ENCODE measurements at regions not wholly inside any gene's neighbourhood (a gene's known extent, or its start where the extent isn't known, plus 50 kb on each side); places are given as distances from the start of the nearest gene placed in this dataset.
A peak's percentile ranks its signal among the peaks of the same experiment; 100 is the strongest.

- no peak for DNase-seq (ENCODE audit: low spot score)
These were observed 235.8 kb upstream of the NLRP1 start for GRCh38 chr17:5819921-5820685.

DNA sequence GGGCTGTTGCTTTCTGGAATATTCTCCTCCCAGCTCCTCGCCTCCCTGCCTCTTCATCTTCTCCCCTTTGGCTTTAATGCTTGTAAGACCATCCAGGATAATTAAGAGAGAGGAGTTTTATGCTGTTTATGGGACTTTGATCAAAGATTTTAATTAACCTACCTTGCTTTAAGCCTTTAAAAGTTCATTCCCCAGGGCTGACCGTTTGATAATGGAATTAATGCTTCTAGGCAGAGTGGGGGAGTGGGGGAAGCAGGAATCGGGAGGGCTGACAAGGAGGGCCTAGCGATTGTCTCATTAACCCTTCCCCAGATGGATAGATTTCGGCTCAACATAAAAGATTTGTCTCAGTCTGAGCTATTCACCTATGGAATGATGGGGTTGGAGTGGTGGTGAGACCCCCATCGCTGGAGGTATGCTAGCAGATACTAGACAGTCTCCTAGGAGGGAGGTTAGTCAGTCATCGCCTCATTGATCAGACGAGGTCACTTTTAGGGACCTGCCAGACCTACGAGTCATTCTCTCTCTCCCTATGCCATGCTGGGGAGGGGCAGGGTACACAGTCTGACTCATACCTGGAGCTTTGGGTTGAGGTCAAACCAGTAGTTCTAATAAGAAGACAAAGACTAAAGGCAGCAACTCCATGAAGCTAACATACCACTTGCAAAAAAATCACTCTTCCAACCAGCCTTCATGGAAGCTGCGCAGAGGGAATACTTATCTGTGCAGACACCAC lies 236.6 kb upstream of the NLRP1 start:
- DNase-seq (ENCODE audit: low spot score) = no peak

DNA sequence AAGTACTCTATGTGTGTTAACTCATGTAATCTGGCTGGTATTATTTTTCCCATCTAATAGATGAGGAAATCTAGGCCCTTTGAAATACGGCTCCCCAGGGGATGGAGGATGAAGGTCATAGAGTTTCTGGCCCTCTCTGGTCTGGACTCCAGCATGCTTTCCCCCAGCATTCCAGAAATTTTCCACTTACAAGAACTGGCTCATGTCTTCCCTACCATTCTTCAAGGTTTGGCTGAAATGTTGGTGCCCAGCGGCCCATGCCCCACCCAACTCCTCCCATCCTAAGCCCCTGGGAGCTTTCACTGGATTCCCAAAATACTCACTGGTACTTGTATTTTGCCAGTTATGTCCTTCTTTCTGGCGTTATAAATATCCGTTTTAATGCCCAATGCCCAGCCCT lies 237.5 kb upstream of the NLRP1 start:
- DNase-seq (ENCODE audit: low spot score) = no peak

DNA sequence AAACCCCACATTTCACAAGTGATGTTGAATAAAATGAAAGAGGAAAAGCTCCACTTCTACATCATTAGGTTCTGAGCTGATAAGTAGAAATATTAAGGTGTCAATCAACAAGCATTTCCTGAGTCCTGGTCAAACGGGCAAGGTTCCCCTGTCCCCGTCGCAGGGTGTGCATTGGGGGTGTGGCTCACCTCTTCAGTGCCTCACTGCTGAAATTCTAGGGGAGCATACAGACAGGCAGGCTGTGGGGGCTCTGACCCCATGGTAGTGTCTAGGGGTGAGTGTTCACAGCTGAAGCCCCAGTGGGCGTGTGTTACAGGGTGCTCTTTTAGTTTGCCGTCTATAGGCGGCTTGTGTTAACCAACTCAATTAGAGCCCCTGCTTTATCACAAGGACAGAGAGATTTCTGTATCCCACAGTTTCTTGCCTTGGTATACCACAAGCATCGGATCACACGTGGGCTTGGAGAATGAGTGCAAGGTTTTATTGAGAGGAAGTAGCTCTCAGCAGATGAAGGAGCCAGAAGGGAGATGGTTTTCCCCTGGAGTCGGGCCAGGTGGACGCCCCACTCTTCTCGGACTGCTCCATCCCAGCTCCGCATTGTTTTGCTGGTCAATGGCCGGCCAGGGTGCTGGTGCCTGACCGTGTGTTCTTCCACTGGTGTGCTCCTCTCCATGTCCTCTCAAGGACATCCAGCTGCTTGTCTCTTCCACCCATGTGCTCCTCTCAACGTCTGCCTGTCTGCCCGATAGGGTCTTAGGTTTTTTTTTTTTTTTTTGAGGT lies 238.2 kb upstream of the NLRP1 start:
- no peak for DNase-seq (ENCODE audit: low spot score)

- DNase-seq (ENCODE audit: low spot score) = no peak
These were observed 238.9 kb upstream of the NLRP1 start for GRCh38 chr17:5823219-5823618.

GRCh38 chr17:5825717-5826330 lies 241.5 kb upstream of the NLRP1 start:
- DNase-seq (ENCODE audit: low spot score) = no peak

- DNase-seq (ENCODE audit: low spot score) = no peak
These were observed 242.1 kb upstream of the NLRP1 start for GRCh38 chr17:5826384-5826783.

DNA sequence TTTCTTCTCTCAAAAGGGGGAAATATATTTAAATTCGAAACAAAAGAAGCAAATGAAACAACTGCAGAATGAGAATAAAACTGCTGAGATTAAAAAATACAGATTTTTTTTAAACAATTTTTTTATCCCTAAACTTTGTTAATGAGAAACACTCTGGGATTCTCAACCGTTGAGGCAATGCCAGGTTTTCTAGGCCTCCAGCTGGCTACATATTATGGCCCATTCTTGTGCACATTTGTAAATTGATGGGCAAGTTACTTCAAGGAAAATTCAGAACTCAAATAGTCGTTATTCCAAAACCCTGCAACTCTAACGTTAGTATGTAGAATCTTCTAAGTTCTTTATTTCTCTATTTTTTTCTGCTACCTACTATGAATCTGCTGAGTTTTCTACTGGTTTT lies 239.3 kb upstream of the WSCD1 start:
- DNase-seq (ENCODE audit: low spot score) = no peak

- no peak for DNase-seq (ENCODE audit: low spot score)
These were observed 237.3 kb upstream of the WSCD1 start for GRCh38 chr17:5832886-5833285.

- no peak for DNase-seq (ENCODE audit: low spot score)
These were observed 233.1 kb upstream of the WSCD1 start for GRCh38 chr17:5837055-5837491.

GRCh38 chr17:5838661-5839300 lies 231.4 kb upstream of the WSCD1 start:
- DNase-seq (ENCODE audit: low spot score) = no peak

GRCh38 chr17:5840811-5841446 lies 229.2 kb upstream of the WSCD1 start:
- peak; percentile 87 for DNase-seq (ENCODE audit: low spot score)

- no peak for DNase-seq (ENCODE audit: low spot score)
These were observed 228.3 kb upstream of the WSCD1 start for GRCh38 chr17:5841862-5842261.

- no peak for DNase-seq (ENCODE audit: low spot score)
These were observed 226.7 kb upstream of the WSCD1 start for GRCh38 chr17:5843366-5844026.

DNA sequence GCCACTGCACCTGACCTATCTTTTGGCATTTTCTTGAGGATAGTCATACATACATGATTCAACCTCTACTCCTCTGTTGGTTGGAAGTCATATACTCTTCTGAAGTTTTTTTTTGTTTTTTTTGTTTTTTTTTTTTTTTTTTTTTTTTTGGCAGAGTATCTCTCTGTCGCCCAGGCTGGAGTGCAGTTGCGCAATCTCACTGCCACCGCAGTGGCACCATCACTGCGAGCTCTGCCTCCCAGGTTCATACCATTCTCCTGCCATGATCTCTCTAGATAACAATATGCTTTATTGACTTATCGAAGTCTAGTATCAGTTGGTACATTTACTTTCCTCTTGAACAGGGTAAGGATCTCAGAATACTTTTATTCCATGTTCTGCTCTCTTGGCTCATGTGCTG lies 224.2 kb upstream of the WSCD1 start:
- no peak for DNase-seq (ENCODE audit: low spot score)

GRCh38 chr17:5854871-5855554 lies 215.2 kb upstream of the WSCD1 start:
- no peak for DNase-seq (ENCODE audit: low spot score)

- peak; percentile 67 for DNase-seq (ENCODE audit: low spot score)
These were observed 208.9 kb upstream of the WSCD1 start for GRCh38 chr17:5861246-5861645.

DNA sequence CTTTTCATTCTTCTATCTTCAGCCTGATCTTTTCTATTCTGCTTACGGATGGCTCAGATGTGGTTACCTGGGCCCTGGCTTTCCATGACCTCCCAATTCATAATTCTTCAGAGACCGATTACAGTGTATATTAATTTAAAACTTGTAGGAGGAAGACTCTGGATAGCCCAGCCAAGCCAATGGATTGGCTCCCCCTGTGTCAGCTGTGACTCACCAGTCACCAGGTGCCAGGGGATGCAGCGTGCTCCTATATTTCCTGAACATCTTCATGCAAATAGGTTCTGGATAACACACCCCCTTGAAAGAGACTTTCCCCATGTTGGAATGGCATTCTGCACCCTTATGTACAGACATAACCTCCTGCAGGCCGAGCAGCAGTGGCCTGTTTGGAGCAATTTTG lies 208.3 kb upstream of the WSCD1 start:
- DNase-seq (ENCODE audit: low spot score) = no peak

DNA sequence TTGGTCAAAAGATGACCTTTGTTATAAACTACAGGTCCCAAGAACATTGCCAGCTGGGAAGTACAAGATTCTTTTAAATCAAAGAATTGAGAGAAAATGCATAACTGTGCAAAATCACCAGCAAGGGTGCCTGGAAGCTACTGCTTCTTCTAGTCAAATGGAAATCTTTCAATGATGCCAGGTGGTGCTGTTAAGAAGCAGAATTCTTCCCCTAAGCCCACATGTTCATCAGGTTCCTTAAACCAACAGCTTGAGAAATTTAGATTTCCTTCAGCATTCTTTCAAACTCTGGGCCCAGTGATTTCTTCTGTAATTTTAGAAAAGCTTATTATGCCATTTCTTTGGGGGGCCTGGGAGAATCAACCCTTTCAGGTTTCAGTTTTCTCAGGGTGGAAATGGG lies 207.8 kb upstream of the WSCD1 start:
- no peak for DNase-seq (ENCODE audit: low spot score)

Measured in cerebellar cortex (tissue), 1 donor.